Lower leg skin (tissue), 3 donors: ENCODE measurements at regions not wholly inside any gene's neighbourhood (a gene's known extent, or its start where the extent isn't known, plus 50 kb on each side); places are given as distances from the start of the nearest gene placed in this dataset.

Source experiments
- CTCF ChIP-seq, 3 donors: fragments of 450-650 bp; IDR thresholded peaks; one replicate each; pipeline ENCODE4 v1.5.1; 2016; ENCODE audit warnings: antibody characterized with exemption in 3 of 3, mild to moderate bottlenecking in 3 of 3, moderate library complexity in 2 of 3
- POLR2A ChIP-seq, 2 donors: fragments of 450-650 bp; IDR thresholded peaks; one replicate each; pipeline ENCODE4 v1.6.1; 2016 to 2017; ENCODE audit warnings: antibody characterized with exemption in 2 of 2, mild to moderate bottlenecking in 1 of 2, moderate library complexity in 1 of 2

GRCh38 chr2:43005245-43005974 is 213.0 kb upstream of the HAAO start:
- TF ChIP-seq POLR2A (IDR thresholded peaks at IDR 0.05) (no peak), CTCF (IDR thresholded peaks at IDR 0.05) (no peak)
